Esophagus muscularis mucosa (tissue), 4 donors: ENCODE measurements at regions not wholly inside any gene's neighbourhood (a gene's known extent, or its start where the extent isn't known, plus 50 kb on each side); places are given as distances from the start of the nearest gene placed in this dataset.
"Not testable (repeated sequence)": the region's sequence is repeated elsewhere in the genome, so short reads cannot be mapped to it uniquely, and the experiment has no call there.

Experiments
- DNase-seq: peaks from one replicate; pipeline ENCODE4 v3.0.0-alpha.2; 2017; ENCODE audit errors: extremely low spot score
- H3K27ac ChIP-seq, 4 donors: fragments of 200-600 bp; sonication (generic); replicated peaks in 1 of 4; 1 replicate in 3 of 4; 2 replicates in 1 of 4; pipeline ENCODE4 v1.5.1; 2016 to 2019; ENCODE audit warnings: mild to moderate bottlenecking in 1 of 4
- H3K27me3 ChIP-seq, 4 donors: fragments of 200-600 bp; sonication (generic); one replicate each; pipeline versions ENCODE4 v1.5.1 to v1.6.0; 2016 to 2019
- H3K36me3 ChIP-seq, 4 donors: fragments of 200-600 bp; sonication (generic); one replicate each; pipeline ENCODE4 v1.5.1; 2016 to 2019
- H3K4me1 ChIP-seq, 4 donors: fragments of 200-600 bp; sonication (generic); one replicate each; pipeline ENCODE4 v1.5.1; 2016 to 2019
- H3K4me3 ChIP-seq, 4 donors: fragments of 200-600 bp; sonication (generic); 1 replicate in 2 of 4; 2 replicates in 2 of 4; pipeline ENCODE4 v1.5.1; 2016 to 2019; ENCODE audit warnings: mild to moderate bottlenecking in 4 of 4, moderate library complexity in 1 of 4
- H3K9me3 ChIP-seq, 4 donors: fragments of 200-600 bp; sonication (generic); 1 replicate in 3 of 4; 2 replicates in 1 of 4; pipeline ENCODE4 v1.5.1; 2016 to 2019
- CTCF ChIP-seq, 3 experiments: fragments of 200-600 bp in 2 of 3; fragments of 450-650 bp in 1 of 3; sonication (generic) in 2 of 3; IDR thresholded peaks; one replicate each; pipeline ENCODE4 v1.5.1; 2017 to 2019; ENCODE audit warnings: antibody characterized with exemption in 3 of 3, mild to moderate bottlenecking in 2 of 3, moderate library complexity in 1 of 3
- EP300 ChIP-seq: sonication (generic); formaldehyde crosslinking; IDR thresholded peaks from one replicate; pipeline ENCODE4 v1.6.1; 2017; ENCODE audit warnings: antibody characterized with exemption
- POLR2A ChIP-seq: fragments of 450-650 bp; IDR thresholded peaks from one replicate; pipeline ENCODE4 v1.6.1; 2017; ENCODE audit warnings: antibody characterized with exemption, moderate library complexity, mild to moderate bottlenecking, low read depth
- POLR2AphosphoS5 ChIP-seq, 2 donors: sonication (generic); formaldehyde crosslinking; IDR thresholded peaks; one replicate each; pipeline ENCODE4 v1.6.1; 2017; ENCODE audit warnings: antibody characterized with exemption in 2 of 2
- WGBS: methylation state at CpG from one replicate; pipeline ENCODE4 v1.1.5; 2018; 5-methylcytosine and 5-hydroxymethylcytosine counted together
- intact Hi-C: fragments of 100-400 bp; cut with DNase I; formaldehyde crosslinking; loops from one replicate; pipeline ENCODE4 v1.15.1; 2023

GRCh38 chr2:16760426-16760825, 94.8 kb upstream of the CYRIA start:
- H3K4me3 ChIP-seq, result no peak overlapping the region
- DNase-seq, result no peak
- peaks cover 6 to 14% (median 9%) of the 10 kb centered on the region in 4 donors for H3K4me1 ChIP-seq
- TF ChIP-seq EP300, result no peak
- TF ChIP-seq POLR2AphosphoS5 (IDR thresholded peaks at IDR 0.05), result no peak
- TF ChIP-seq POLR2A, result no peak
- TF ChIP-seq CTCF (IDR thresholded peaks at IDR 0.05), result no peak
- H3K9me3 ChIP-seq, result no peaks in the 10 kb centered on the region
- no peaks in the 10 kb centered on the region for H3K27me3 ChIP-seq
- H3K36me3 ChIP-seq, result no peaks in the 10 kb centered on the region
- intact Hi-C loops, result no loop called here
- WGBS, result 52% methylated on average over 3 of the region's 3 CpGs
- no peak overlapping the region for H3K27ac ChIP-seq

GRCh38 chr2:16756831-16757644, 91.4 kb upstream of the CYRIA start:
- WGBS, result 20% methylated on average over 18 of the region's 21 CpGs
- peaks cover 6 to 14% (median 9%) of the 10 kb centered on the region in 4 donors for H3K4me1 ChIP-seq
- peak overlapping the region in 1 of 4 donors; percentile 32 for H3K27ac ChIP-seq
- H3K27me3 ChIP-seq, result no peaks in the 10 kb centered on the region
- no peak for DNase-seq
- no peaks in the 10 kb centered on the region for H3K9me3 ChIP-seq
- H3K36me3 ChIP-seq, result no peaks in the 10 kb centered on the region
- TF ChIP-seq EP300 (no peak), CTCF (IDR thresholded peaks at IDR 0.05) (peak; percentile 85 to 92 (median 87)), POLR2AphosphoS5 (IDR thresholded peaks at IDR 0.05) (peak in 1 of 2 donors; percentile 59), POLR2A (no peak)
- intact Hi-C loops, result loop anchor here (2.0 to 5.0 kb wide), 2 partner anchors 142 to 205 kb away; no protein-coding TSS in a partner anchor
- H3K4me3 ChIP-seq, result no peak overlapping the region

GRCh38 chr2:16755442-16755841, 89.8 kb upstream of the CYRIA start:
- TF ChIP-seq EP300 (no peak), POLR2AphosphoS5 (IDR thresholded peaks at IDR 0.05) (no peak), CTCF (IDR thresholded peaks at IDR 0.05) (no peak), POLR2A (no peak)
- no peak overlapping the region for H3K27ac ChIP-seq
- 70% methylated on average over 9 of the region's 9 CpGs for WGBS
- no peaks in the 10 kb centered on the region for H3K36me3 ChIP-seq
- intact Hi-C loops, result loop anchor here (5.0 kb wide), 1 partner anchor 203 kb away; no protein-coding TSS in a partner anchor
- no peaks in the 10 kb centered on the region for H3K9me3 ChIP-seq
- DNase-seq, result no peak
- peaks cover 6 to 14% (median 9%) of the 10 kb centered on the region in 4 donors for H3K4me1 ChIP-seq
- no peak overlapping the region for H3K4me3 ChIP-seq
- no peaks in the 10 kb centered on the region for H3K27me3 ChIP-seq

- 100% methylated on average over 1 of the region's 1 CpG for WGBS
- H3K4me1 ChIP-seq, result peaks cover 6 to 14% (median 9%) of the 10 kb centered on the region in 4 donors
- H3K27me3 ChIP-seq, H3K4me3 ChIP-seq, intact Hi-C loops, DNase-seq, H3K27ac ChIP-seq, H3K36me3 ChIP-seq, H3K9me3 ChIP-seq: not testable (repeated sequence)
Measured at GRCh38 chr2:16753025-16753424, 87.4 kb upstream of the CYRIA start.

GRCh38 chr2:16750925-16751214, 85.2 kb upstream of the CYRIA start:
- DNase-seq, H3K9me3 ChIP-seq, H3K4me3 ChIP-seq, H3K27ac ChIP-seq, intact Hi-C loops, H3K36me3 ChIP-seq, H3K27me3 ChIP-seq, H3K4me1 ChIP-seq: not testable (repeated sequence)
- WGBS, result 90% methylated on average over 1 of the region's 1 CpG
